ENCODE measurements at regions not wholly inside any gene's neighbourhood (a gene's known extent, or its start where the extent isn't known, plus 50 kb on each side); places are given as distances from the start of the nearest gene placed in this dataset.
"Not testable (repeated sequence)": the region's sequence is repeated elsewhere in the genome, so short reads cannot be mapped to it uniquely, and the experiment has no call there.

GRCh38 chr1:157198619-157199420 lies 60.6 kb upstream of the ETV3 start:
- POLR2A ChIA-PET, result no interaction called here
- TF ChIP-seq CTCF (IDR thresholded peaks at IDR 0.05; ENCODE audit: control extremely low read depth, extremely low read depth, low read depth, missing control alignments), result no peak
- CTCF ChIA-PET, result interaction anchor here (0.7 to 1.5 kb wide), 4 partner anchors 171 to 307 kb away, joined by 3 to 5 read pairs (median 3); no protein-coding TSS in a partner anchor
- DNase-seq (ENCODE audit: extremely low spot score), result no peak

GRCh38 chr1:157197906-157198435 lies 59.8 kb upstream of the ETV3 start:
- TF ChIP-seq CTCF (IDR thresholded peaks at IDR 0.05; ENCODE audit: control extremely low read depth, extremely low read depth, low read depth, missing control alignments), result no peak
- POLR2A ChIA-PET, result no interaction called here
- CTCF ChIA-PET, result interaction anchor here (1.2 to 3.7 kb wide), 3 partner anchors 12 to 297 kb away, joined by 3 to 31 read pairs (median 5); no protein-coding TSS in a partner anchor
- no peak for DNase-seq (ENCODE audit: extremely low spot score)

GRCh38 chr1:157196670-157197456 lies 58.7 kb upstream of the ETV3 start:
- DNase-seq (ENCODE audit: extremely low spot score); POLR2A ChIA-PET: not testable (repeated sequence)
- CTCF ChIA-PET, result interaction anchor here (1.0 to 3.7 kb wide), 22 partner anchors 10 to 879 kb away, joined by 3 to 31 read pairs (median 6); no protein-coding TSS in a partner anchor

- DNase-seq (ENCODE audit: extremely low spot score), result no peak
- POLR2A ChIA-PET, result no interaction called here
- CTCF ChIA-PET, result interaction anchor here (1.0 to 3.7 kb wide), 22 partner anchors 10 to 880 kb away, joined by 3 to 31 read pairs (median 6); no protein-coding TSS in a partner anchor
- no peak for TF ChIP-seq CTCF (IDR thresholded peaks at IDR 0.05; ENCODE audit: control extremely low read depth, extremely low read depth, low read depth, missing control alignments)
Measured at GRCh38 chr1:157196245-157196543, 58.0 kb upstream of the ETV3 start.

- TF ChIP-seq CTCF (IDR thresholded peaks at IDR 0.05; ENCODE audit: control extremely low read depth, extremely low read depth, low read depth, missing control alignments), result no peak
- no peak for DNase-seq (ENCODE audit: extremely low spot score)
- ChIA-PET CTCF (interaction anchor here (1.0 to 3.7 kb wide), 23 partner anchors 9 to 880 kb away, joined by 3 to 31 read pairs (median 6); no protein-coding TSS in a partner anchor), POLR2A (no interaction called here)
Measured at GRCh38 chr1:157195521-157196244, 57.5 kb upstream of the ETV3 start.

- no peak for DNase-seq (ENCODE audit: extremely low spot score)
- TF ChIP-seq CTCF (IDR thresholded peaks at IDR 0.05; ENCODE audit: control extremely low read depth, extremely low read depth, low read depth, missing control alignments), result no peak
- ChIA-PET CTCF (interaction anchor here (1.5 to 3.7 kb wide), 13 partner anchors 9 to 881 kb away, joined by 3 to 31 read pairs (median 12); no protein-coding TSS in a partner anchor), POLR2A (no interaction called here)
Measured at GRCh38 chr1:157194731-157195520, 56.7 kb upstream of the ETV3 start.

All from GM10248 (cell line).